Ramos (cell line): ENCODE measurements at regions not wholly inside any gene's neighbourhood (a gene's known extent, or its start where the extent isn't known, plus 50 kb on each side); places are given as distances from the start of the nearest gene placed in this dataset.

Experiments used
- in situ Hi-C: fragments of 300-500 bp; cut with MboI; formaldehyde crosslinking; loops from one replicate; pipeline ENCODE4 v1.14.3; 2022; ENCODE audit warnings: low sequenced_read_pairs; ENCODE audit not compliant: unreplicated experiment

DNA sequence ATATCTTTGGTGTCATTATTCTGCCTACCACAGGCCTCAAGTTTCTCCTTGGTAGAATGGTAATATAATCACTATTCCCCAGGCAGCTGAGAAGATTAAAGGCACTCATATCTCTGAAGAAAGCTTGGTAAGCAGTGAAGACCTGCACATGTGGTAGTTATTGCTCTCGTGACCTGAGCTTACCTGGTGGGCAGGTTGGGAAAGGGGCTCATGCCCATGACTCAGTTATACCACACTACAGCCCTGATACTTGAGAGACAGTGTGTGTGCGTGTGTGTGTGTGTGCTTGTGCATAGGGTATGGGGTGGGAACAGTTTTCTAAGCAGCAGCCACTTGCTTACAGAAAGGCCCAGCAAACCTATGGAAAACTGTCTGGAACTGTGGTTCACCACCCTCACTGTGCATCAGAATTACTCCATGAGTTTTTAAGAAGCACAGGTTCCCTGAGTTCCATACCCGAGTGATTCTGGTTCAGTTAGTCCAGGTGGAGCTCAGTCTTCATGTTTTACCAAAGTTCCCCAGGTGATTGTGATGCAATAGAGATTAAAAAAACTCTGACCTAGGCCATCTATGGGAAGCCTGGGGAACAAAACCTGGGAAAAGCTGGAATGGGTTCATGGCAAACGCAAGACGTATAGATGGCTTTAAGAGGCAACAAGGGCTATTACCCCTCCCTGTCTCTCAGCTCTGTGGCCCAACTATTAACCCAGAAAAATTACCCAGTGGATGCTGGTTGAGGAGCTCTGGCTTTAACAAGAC is 79.0 kb upstream of the ZBED5 start:
- in situ Hi-C loops, result loop anchor here (10.0 kb wide), 2 partner anchors 142 to 848 kb away; no protein-coding TSS in a partner anchor

DNA sequence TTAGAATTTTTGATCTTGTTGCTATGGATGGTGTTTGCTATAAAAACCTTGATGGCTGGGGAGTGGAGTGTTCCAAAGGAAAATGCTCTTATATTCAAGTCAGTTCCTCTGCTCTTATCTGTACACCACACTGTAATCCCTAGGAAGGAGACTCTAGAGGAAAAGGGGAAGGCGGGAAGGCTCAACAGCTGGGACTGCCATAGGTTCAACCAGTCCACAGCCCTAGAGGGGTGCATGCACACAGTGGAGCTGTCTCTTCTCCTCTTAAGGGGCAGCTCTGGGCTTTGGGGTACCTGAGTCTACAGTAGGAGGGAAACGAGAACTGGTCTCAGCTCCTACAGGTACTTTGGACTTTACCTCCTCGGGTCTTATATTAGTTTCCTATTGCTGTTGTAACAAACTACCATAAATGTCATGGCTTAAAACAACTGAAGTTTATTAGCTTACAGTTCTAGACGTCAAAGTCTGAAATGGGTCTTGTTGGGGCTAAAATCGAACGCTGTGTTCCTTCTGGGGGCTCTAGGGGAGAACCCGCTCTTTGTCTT is 77.2 kb upstream of the ZBED5 start:
- in situ Hi-C loops, result loop anchor here (10.0 kb wide), 2 partner anchors 140 to 850 kb away; no protein-coding TSS in a partner anchor

DNA sequence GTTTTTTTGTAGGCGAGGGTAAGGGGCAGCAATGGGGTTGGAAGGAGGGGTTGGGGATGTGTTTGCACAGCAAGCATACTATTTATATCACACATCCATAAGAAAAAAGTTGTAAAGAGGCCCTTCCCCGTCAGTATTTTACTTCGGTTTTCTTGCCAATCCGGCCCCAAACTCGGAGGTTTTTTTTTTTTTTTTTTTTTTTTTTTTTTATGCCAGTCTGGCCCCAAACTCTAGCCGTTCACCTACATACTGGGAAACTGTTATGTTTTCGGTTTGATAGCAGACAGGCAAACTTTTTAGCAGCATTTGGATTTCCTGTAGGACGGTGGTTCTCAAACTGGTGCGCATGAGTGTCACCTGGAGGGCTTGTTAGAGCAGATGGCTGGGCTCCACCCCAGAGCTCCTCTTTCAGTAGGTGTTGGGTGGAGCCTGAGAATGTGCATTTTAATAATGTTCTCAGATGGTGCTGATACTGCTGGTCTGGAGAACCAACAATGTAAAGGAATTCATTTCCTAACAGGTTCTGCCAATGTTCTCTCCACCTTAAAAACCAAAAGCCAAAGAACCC is 76.5 kb upstream of the ZBED5 start:
- in situ Hi-C loops, result loop anchor here (10.0 kb wide), 2 partner anchors 140 to 850 kb away; no protein-coding TSS in a partner anchor

DNA sequence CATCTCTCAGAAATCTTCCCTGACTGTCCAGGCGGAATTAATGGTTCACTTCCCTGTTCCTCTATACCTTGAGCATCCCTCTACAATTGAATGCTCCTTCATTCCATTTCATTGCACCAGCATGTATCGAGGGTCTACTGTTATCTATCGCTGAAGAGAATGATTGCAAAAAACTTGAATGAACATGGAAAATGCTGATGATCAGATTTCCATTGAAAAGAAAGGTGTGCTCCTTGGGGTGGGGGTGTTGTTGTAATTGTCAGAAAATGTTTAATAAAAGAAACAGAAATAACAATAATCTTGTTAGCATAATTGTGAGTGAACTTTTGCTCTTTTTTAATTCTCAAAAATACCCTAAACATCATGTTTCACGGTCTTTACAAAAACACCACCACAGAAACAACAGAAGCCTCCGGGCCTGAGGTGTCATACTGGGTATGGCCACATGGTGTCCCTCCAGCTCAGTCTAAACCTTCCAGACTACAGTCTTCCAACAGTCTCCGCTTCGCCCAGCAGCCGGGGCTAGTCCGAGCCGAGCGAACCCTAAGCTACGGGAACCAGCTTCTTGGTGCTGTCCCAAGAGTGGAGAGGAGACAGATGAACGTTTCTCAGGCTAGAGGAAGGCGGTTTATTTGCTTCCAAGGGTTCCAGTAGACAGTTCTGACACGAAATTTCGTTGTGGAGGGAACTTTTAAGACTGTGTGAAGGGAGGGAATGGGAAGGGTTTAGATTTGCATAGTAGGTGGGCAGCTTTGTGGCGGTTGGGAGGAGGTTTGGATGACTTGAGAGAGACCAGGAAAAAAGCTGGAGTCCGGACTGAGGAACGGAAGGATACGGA is 75.8 kb upstream of the ZBED5 start:
- in situ Hi-C loops, result loop anchor here (10.0 kb wide), 2 partner anchors 139 to 851 kb away; no protein-coding TSS in a partner anchor

DNA sequence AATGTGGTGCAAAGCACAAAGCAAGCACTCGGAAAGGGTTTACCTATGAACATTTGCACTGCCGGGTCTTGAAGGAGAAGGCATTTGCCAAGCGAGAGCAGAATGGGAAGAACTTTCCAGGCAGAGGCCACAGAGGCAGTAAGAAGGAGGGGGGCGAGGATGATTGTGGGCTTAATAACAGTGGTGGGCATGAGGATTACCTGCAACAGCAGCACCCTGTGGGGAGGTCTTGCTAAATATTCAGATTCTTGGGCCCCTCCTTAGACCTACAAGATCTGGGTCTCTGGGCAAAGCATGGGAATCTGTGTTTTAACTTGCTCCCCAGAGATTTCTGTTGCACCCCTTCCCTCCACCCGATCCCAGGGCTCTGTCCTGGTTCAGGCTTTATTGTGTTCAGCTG is 75.1 kb upstream of the ZBED5 start:
- in situ Hi-C loops, result loop anchor here (10.0 kb wide), 2 partner anchors 138 to 852 kb away; no protein-coding TSS in a partner anchor

DNA sequence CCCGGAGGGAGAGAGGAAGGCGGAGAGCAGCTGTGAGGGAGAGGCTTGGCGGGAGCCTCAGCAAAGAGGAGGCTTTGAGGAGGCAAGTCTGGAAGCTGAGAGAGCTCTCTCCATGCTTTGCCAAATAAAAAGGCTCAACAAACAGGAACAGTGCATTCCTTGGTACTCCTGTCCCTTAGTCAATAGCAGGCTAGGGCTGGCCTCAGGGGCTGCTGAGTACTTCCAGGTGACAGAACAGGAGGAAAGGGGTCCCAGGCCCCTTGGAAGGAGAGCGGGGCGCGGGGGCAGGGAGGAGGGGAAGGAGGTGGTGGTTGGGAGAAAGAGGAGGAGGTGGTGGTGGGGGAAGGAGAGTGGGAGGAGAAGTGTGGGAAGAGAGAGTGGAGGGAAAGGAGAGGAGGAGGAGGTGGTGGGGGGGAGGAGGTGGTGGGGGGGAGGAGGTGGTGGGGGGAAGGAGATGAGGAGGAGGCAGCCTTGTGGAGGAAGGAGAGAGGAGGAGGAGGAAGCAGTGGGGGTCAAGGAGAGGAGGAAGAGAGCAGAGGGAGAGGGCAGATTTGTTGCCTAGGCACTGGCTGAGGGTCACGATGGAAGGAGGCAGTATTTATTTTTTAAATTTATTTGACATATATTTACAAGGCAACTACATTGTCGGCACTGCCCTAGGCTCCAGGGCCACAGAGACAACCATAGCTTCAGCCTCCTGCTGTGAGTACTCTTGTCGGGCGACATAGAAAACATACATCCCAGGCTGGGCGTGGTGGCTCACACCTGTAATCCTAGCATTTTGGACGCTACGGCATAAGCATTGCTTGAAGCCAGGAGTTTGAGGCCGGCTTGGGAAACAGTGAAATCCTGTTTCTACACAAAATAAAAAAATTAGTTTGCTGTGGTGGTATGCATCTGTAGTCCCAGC is 74.2 kb upstream of the ZBED5 start:
- in situ Hi-C loops, result loop anchor here (10.0 kb wide), 2 partner anchors 137 to 853 kb away; no protein-coding TSS in a partner anchor

DNA sequence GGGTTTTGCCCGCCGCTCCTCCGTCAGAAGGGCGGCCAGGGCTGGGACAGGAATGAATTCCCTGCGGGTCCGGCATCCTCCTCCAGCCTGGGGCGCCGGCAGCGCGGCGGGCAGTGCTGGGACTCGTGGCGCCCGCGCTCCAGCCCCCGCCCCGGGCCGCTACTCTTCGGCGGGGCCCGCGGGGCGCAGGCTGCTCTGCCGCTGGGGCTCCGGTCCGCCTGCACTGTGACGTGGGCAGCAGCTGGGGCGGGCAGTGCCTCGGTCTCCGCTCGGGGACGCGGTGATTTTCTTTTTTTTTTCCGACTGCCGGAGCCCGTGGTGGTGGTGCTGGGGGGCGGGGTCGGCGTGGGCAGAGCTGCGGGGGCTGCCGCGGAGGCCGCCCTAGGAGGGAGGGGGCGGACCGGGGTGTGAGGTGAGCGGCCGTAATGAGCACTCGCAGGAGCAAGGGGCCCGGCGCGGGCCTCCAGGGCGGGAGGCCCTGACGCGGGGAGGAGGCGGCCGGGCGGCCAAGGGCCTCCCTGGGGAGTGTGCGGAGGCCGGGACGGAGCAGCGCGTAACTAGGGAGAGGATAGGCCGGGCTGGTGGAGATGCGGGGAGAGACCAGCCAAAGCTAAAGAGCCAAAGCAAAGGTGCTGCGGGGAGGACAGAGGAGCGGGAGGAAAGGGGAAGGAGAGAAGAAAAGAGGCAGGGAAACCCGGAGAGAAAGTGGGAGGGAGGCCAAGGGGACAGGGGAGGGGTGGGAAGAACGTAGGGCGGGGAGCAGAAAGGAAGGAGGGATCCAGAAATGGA is 73.3 kb upstream of the ZBED5 start:
- in situ Hi-C loops, result loop anchor here (10.0 kb wide), 2 partner anchors 136 to 854 kb away; no protein-coding TSS in a partner anchor

DNA sequence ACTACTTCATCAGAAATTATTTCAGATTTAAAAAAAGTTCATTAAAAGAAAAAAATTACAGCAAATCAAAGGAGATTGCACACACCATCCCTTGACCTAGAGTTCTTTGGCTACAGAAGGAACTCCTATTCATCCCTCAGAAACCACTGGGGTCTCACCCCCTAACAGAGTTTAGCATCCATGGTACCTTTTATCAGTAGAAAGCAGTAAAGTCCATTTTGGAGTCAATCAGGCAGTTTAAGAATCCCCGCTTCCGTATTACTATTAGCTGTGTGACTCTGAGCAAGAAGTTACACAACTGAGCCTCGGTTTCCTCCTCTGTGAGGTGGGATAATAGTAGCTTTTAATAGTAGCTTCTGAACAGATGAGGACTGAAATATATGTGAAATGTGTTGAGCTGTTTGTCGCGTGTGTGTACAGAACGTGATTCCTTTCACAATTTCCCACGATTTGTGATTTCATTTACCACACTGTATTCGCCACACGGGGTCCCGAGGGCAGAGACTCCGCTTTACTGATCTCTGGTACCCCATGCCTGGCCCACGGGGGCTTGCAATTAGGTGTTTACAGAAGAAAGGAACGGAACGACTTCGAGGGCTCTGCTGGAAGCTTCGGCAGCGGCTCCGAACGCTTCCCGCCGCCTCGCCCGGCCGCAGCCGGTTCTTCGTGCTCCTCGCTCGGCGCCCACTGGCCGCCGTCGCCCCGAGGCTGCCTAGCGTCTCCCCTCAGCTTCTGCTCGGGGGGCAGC is 72.5 kb upstream of the ZBED5 start:
- in situ Hi-C loops, result loop anchor here (10.0 kb wide), 2 partner anchors 136 to 854 kb away; no protein-coding TSS in a partner anchor

DNA sequence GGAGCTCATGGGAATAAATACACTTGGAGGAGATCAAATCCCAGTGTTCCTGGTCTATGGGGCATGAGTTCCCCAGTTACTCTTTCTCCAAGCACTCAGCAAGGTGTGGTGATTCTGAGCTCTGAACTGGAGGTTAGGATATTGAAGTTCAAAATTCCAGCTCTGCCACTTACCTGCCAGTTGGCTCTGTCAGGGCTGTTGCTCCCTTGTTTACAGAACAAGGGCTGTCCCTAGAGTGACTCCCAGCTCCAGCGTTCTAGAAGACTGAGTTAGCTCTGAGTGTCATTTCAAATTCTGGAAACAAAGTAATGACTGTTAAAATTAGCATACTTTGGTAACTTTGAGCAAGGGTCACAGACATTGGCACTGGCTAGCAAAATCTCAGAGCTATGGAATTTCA is 69.7 kb upstream of the ZBED5 start:
- in situ Hi-C loops, result no loop called here

DNA sequence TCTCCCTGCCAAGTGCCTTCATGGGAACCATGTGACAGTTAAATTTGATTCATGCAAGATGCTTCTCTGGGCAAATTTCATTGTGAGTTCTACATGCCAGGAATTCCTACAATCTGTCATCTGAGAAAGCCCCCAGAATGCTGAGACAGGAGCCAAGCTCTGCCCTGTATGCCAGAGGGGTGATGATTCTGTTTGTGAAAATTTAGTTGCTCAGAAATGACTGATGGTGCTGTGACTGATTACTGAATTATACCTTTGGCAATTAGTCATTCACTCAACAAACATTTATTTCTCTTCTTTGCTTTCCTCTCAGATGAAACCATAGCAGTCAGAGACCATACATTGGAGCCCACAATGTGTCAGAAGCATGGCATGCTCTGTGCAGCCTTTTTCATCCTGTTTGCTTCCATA is 69.0 kb upstream of the ZBED5 start:
- in situ Hi-C loops, result no loop called here

DNA sequence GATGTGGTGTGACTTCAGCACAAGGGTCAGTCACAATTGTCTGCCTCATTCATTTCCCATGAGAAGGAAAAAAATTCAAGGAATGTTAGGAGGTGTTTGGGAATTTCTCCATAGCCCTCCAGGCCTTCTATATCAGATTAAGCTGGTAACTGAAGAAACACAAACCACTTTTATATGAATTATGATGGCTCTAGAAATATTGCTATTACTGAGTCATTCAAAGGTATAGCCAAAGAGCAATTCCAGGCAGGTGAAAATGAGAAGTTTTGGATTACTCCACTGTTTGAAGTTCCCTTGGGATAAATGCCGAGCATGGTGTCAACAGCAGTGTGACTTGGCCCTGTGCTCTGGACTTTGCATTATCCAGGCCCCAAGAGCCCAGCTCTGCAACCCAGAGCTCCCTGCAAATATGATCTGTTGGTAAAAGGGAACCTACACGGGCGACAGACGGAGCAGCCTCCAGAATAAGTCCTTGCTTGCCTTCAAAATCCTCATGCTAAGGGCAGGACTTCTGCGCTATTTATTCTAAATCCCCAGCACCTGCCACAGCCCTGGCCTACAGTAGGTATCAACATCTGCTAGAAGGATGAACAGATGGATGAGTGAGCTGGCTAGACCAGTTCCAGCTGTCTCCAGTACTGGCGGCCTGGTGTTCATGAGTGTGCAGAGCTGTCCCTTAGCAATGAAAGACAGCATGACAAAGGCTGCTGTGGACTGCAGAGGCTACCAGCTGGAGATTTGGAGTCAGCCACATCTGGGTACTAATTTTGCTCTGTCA is 67.5 kb upstream of the ZBED5 start:
- in situ Hi-C loops, result no loop called here

DNA sequence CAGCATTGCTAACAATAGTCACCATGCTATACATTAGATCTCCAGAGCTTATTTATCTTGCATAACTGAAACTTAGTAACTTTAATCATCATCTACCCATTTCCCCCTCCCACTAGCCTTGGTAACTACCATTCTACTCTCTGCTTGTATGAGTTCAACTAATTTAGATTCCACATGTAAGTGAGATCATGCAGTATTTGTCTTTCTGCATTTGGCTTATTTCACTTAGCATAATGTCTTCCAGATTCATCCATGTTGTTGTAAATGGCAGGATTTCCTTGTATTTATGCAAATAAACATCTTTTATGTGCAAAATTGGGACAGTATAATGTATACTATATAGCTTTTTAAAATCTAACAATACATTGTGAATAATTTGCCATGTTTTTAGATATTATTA is 66.0 kb upstream of the ZBED5 start:
- in situ Hi-C loops, result loop anchor here (5.0 kb wide), 1 partner anchor 98 kb away; no protein-coding TSS in a partner anchor

DNA sequence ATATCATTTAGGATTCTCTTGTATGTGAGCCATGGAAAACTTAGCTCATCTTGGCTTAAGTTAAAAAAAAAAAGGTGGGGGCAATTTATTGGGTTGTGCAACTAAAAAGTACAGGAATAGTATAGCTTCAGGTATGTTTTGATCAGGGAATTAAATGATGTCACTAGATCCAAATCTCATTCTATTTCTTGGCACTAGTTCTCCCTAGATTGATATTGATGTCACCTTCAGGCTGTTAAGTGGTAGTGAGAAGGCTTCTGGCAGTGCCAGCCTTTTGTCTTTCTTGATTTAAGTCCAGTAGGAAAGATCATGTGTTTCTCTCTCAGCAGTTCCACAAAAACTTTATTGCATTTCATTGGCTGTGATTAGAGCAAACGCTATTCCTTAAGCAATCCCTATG is 65.0 kb upstream of the ZBED5 start:
- in situ Hi-C loops, result loop anchor here (5.0 kb wide), 1 partner anchor 99 kb away; no protein-coding TSS in a partner anchor

DNA sequence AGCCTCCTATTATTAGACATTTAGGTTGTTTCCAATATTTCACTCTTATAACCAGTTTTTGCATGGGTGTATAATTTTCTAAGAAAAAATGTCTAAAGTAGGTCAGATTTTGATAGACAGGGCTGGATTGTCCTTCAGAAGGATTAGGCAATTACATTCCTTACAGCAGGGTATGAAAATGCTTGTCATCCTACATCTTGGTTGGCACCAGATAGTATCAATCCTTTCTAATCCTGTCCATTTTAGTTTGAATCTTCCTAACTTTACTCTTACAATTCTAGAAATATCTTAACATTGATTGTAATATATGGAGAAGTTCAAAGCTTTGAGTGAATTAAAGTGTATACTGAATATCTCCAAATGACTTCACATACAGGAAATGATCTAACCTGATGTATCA is 63.0 kb upstream of the ZBED5 start:
- in situ Hi-C loops, result loop anchor here (5.0 kb wide), 1 partner anchor 101 kb away; no protein-coding TSS in a partner anchor

DNA sequence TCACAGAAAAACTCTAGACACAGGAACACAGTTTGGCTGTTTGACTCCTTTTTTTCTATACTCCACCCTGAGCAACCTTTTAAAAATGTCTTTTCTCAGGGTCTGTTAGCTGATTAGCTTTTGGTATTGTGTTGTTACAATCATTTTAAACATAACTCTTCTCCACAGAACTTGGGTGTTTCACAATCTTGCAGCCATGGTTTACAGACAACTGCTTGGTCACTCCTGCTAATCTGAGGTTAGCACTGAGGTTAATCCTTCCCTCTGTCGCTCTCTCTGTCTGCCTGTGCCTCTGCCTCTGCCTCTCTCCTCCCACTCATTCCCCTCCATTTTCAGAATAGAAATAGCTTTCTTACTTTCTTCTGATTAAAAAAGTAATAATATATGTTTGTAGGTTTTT is 62.4 kb upstream of the ZBED5 start:
- in situ Hi-C loops, result loop anchor here (5.0 kb wide), 1 partner anchor 102 kb away; no protein-coding TSS in a partner anchor

DNA sequence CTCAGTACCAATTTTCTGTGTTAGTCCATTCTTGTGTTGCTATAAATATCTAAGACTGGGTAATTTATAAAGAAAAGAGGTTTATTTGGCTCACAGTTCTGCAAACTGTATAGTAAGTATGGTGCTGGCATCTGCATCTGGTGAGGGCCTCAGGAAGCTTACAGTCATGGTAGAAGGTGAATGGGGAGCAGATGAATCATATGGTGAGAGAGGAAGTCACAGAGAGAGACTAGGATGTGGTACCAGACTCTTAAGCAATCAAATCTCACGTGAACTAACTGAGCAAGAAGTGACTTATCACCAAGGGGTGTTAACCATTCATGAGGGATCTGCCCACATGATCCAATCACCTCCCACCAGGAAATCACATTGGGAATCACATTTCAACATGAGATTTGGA is 60.8 kb upstream of the ZBED5 start:
- in situ Hi-C loops, result no loop called here

DNA sequence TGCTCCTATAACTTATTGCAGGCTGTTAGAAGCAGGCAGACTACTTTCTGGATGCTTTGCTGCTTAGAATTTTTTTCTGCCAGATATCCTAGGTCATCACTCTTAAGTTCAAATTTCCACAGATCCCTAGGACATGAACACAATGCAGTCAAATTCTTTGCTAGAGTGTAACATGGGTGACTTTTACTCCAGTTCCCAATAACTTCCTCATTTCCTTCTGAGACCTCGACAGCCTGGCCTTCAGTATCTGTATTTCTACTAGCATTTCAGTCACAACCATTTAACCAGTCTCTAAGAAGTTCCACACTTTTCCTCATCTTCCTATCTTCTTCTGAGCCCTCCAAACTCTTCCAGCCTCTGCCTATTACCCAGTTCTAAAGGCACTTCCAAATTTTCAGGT is 60.4 kb upstream of the ZBED5 start:
- in situ Hi-C loops, result no loop called here
